ENCODE measurements at regions not wholly inside any gene's neighbourhood (a gene's known extent, or its start where the extent isn't known, plus 50 kb on each side); places are given as distances from the start of the nearest gene placed in this dataset.

DNA sequence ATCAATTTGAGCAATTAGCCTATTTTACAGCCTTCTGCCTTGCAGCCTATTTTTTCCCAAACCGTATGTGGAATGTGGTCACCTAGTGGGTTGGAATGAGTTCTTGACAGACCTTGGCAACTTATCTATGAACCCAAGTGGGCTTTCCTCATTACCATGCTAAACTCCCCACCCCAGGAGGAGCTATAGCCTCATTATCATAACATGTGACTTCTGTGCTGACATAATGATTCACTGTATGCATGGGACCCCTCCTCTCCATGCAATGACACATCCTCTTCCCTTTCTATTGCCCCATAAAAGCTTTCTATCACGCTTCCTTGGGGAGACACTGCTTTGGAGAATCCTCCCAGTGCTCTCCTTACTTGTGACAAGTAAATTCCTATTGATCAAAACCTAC, 83.5 kb upstream of the FHIT start:
- ATAC-seq (no peak), FAIRE-seq (no peak)
- 56 to 75% methylated on average over 2 of the region's 2 CpGs for WGBS, 2 donors

DNA sequence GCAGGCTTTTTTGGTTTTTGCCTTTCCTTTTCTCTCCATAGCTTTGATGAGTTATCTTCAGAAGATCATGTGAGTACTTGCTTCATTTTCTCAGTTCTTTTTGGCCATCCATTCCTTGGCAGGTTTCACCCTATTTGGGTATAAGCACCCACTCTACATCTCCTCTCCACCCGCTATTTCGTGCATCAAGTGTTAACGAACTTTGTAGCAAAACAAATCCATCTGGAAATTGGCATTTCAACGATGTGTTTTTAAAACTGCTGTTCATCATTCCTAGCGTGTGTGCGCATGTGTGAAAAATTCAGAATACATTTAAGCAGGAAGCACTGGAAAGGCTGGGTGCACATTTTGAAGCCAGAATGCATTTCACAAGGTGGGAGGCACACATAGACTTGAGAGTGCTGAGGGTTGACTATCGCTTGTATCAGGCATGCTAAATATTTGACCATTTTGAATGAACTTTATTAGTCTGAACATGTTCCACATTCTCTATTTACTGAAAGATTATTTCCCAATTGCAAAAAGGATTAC, 89.7 kb upstream of the FHIT start:
- Histone ChIP-seq H3K27me3 (no peaks in the 10 kb centered on the region), H3K36me3 (no peaks in the 10 kb centered on the region), H3K4me1 (no peaks in the 10 kb centered on the region), H3K9me3 (no peaks in the 10 kb centered on the region), H3K27ac (no peak overlapping the region), H3K4me3 (no peak overlapping the region)
- ATAC-seq (no peak), FAIRE-seq (no peak), DNase-seq (no peak)
- intact Hi-C loops (cut with DNase I): no loop called here
- WGBS, 2 donors: 68 to 77% methylated on average over 7 of the region's 7 CpGs
- TF ChIP-seq, protein P1, sequence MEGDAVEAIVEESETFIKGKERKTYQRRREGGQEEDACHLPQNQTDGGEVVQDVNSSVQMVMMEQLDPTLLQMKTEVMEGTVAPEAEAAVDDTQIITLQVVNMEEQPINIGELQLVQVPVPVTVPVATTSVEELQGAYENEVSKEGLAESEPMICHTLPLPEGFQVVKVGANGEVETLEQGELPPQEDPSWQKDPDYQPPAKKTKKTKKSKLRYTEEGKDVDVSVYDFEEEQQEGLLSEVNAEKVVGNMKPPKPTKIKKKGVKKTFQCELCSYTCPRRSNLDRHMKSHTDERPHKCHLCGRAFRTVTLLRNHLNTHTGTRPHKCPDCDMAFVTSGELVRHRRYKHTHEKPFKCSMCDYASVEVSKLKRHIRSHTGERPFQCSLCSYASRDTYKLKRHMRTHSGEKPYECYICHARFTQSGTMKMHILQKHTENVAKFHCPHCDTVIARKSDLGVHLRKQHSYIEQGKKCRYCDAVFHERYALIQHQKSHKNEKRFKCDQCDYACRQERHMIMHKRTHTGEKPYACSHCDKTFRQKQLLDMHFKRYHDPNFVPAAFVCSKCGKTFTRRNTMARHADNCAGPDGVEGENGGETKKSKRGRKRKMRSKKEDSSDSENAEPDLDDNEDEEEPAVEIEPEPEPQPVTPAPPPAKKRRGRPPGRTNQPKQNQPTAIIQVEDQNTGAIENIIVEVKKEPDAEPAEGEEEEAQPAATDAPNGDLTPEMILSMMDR (IDR thresholded peaks at IDR 0.05): no peak

More for the DNA sequence above, 83.5 kb upstream of the FHIT start:
- no peak overlapping the region for H3K27ac ChIP-seq
- no peak for DNase-seq
- TF ChIP-seq, protein P1 (IDR thresholded peaks at IDR 0.05): no peak
- no peaks in the 10 kb centered on the region for H3K4me1 ChIP-seq
- no peaks in the 10 kb centered on the region for H3K36me3 ChIP-seq
- no peaks in the 10 kb centered on the region for H3K27me3 ChIP-seq
- no peak overlapping the region for H3K4me3 ChIP-seq
- H3K9me3 ChIP-seq: no peaks in the 10 kb centered on the region
- intact Hi-C loops (cut with DNase I): no loop called here

DNA sequence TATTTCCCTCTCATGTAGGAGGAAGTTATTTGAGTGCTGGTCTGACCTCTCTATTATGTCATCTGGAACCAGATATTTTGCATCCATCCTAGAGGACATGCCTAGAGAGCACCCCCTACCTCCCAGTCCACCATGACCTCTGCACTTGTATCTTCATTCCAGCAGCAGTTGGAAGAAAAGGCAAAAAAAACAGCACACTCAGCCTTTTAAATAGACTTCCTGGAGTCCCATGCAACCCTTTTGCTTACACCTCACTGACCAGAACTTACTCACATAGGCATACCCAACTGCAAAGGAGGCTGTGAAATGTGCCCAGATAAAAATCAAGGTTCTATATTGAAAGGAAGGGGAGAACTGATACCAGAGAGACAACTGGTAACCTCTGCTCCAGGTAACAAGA, 92.3 kb upstream of the FHIT start:
- Histone ChIP-seq H3K4me1 (no peaks in the 10 kb centered on the region), H3K4me3 (no peak overlapping the region), H3K27me3 (no peaks in the 10 kb centered on the region), H3K27ac (no peak overlapping the region), H3K9me3 (no peaks in the 10 kb centered on the region), H3K36me3 (no peaks in the 10 kb centered on the region)
- DNase-seq: no peak
- intact Hi-C loops (cut with DNase I): no loop called here
- ATAC-seq: no peak
- TF ChIP-seq, protein P1 (IDR thresholded peaks at IDR 0.05): no peak
- no peak for FAIRE-seq

DNA sequence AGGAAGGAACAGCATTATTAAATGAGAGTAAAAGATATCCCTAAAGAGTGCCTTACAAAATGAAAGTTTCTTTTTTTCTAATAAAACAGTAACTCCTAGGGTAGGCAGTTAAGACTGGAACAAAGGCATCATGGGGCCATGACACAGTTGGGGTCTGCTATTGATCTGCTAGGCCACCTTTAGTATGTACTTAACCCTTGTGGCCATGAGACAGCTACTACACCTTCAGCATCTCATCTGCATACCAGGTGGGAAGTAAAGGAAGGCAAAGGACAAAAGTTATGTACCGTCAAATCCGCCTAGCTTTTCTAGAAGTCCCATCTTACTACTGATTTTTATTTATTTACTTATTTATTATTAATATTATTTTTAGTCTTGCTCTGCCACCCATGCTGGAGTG, 93.8 kb upstream of the FHIT start:
- no peak overlapping the region for H3K27ac ChIP-seq
- no peaks in the 10 kb centered on the region for H3K36me3 ChIP-seq
- ATAC-seq: no peak
- no peak for FAIRE-seq
- H3K4me3 ChIP-seq: no peak overlapping the region
- no peaks in the 10 kb centered on the region for H3K27me3 ChIP-seq
- TF ChIP-seq, protein P1 (IDR thresholded peaks at IDR 0.05): no peak
- WGBS, 2 donors: 95 to 98% methylated on average over 2 of the region's 2 CpGs
- intact Hi-C loops (cut with DNase I): no loop called here
- H3K4me1 ChIP-seq: no peaks in the 10 kb centered on the region
- DNase-seq: no peak
- H3K9me3 ChIP-seq: no peaks in the 10 kb centered on the region

DNA sequence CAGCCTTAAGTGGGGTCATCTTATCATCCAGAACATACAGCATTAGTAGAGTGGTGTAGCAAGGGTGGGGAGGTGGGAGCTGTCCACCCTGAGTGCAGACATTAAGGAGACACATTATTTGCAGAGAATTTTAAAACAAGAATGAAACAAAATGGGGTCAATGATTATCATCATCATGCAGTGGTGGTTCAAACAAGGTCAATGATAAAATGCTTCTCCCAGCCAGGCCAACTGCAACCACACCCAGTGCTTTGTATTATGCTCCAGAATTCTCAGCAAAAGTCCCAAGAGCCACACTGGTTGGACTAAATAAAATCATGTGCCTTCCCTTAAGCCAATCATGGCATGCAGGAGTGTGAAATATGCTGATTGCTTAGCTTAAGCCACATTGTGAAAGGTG, 96.7 kb upstream of the FHIT start:
- H3K9me3 ChIP-seq: no peaks in the 10 kb centered on the region
- TF ChIP-seq, protein P1 (IDR thresholded peaks at IDR 0.05): no peak
- DNase-seq (no peak), FAIRE-seq (no peak), ATAC-seq (no peak)
- H3K36me3 ChIP-seq: no peaks in the 10 kb centered on the region
- H3K27me3 ChIP-seq: no peaks in the 10 kb centered on the region
- H3K27ac ChIP-seq: no peak overlapping the region
- no peak overlapping the region for H3K4me3 ChIP-seq
- intact Hi-C loops (cut with DNase I): no loop called here
- H3K4me1 ChIP-seq: no peaks in the 10 kb centered on the region

Measured in pancreas (tissue), 10 donors.